Fibroblast of villous mesenchyme (primary cell): ENCODE measurements at regions not wholly inside any gene's neighbourhood (a gene's known extent, or its start where the extent isn't known, plus 50 kb on each side); places are given as distances from the start of the nearest gene placed in this dataset.
"Not testable (repeated sequence)": the region's sequence is repeated elsewhere in the genome, so short reads cannot be mapped to it uniquely, and the experiment has no call there.

Experiments used
- DNase-seq: peaks from one replicate; pipeline ENCODE4 v3.0.0-alpha.2; 2010; ENCODE audit warnings: low read depth
- H3K4me3 ChIP-seq: 2 replicates; pipeline ENCODE4 v1.5.1; 2011; ENCODE audit warnings: low read depth, mild to moderate bottlenecking, low read length
- CTCF ChIP-seq: IDR thresholded peaks from 2 replicates; pipeline ENCODE4 v1.5.1; 2012; ENCODE audit warnings: low read depth, mild to moderate bottlenecking, low read length; ENCODE audit not compliant: insufficient read depth

- TF ChIP-seq CTCF: no peak
- no peak overlapping the region for H3K4me3 ChIP-seq
- no peak for DNase-seq
Observed at GRCh38 chr2:153532140-153532539, 53.6 kb upstream of the RPRM start.

- not testable (repeated sequence) for H3K4me3 ChIP-seq, DNase-seq
Observed at GRCh38 chr2:153533803-153534202, 55.2 kb upstream of the RPRM start.

- H3K4me3 ChIP-seq, DNase-seq: not testable (repeated sequence)
Observed at GRCh38 chr2:153534590-153534989, 56.0 kb upstream of the RPRM start.

- no peak overlapping the region for H3K4me3 ChIP-seq
- no peak for DNase-seq
- TF ChIP-seq CTCF: no peak
Observed at GRCh38 chr2:153536115-153536514, 57.6 kb upstream of the RPRM start.

- not testable (repeated sequence) for H3K4me3 ChIP-seq, DNase-seq
Observed at GRCh38 chr2:153538102-153538501, 59.5 kb upstream of the RPRM start.

- no peak for TF ChIP-seq CTCF
- no peak overlapping the region for H3K4me3 ChIP-seq
- DNase-seq: no peak
Observed at GRCh38 chr2:153543635-153544071, 65.1 kb upstream of the RPRM start.

GRCh38 chr2:153546358-153546757, 67.8 kb upstream of the RPRM start:
- no peak for DNase-seq
- no peak overlapping the region for H3K4me3 ChIP-seq
- no peak for TF ChIP-seq CTCF

GRCh38 chr2:153548536-153548935, 70.0 kb upstream of the RPRM start:
- no peak for DNase-seq
- no peak for TF ChIP-seq CTCF
- H3K4me3 ChIP-seq: no peak overlapping the region

- TF ChIP-seq CTCF: no peak
- H3K4me3 ChIP-seq: no peak overlapping the region
- DNase-seq: no peak
Observed at GRCh38 chr2:153551698-153552097, 73.1 kb upstream of the RPRM start.
